GM13976 (cell line): ENCODE measurements at regions not wholly inside any gene's neighbourhood (a gene's known extent, or its start where the extent isn't known, plus 50 kb on each side); places are given as distances from the start of the nearest gene placed in this dataset.
"Not testable (repeated sequence)": the region's sequence is repeated elsewhere in the genome, so short reads cannot be mapped to it uniquely, and the experiment has no call there.

ENCODE experiments used
- DNase-seq: peaks from one replicate; pipeline ENCODE4 v3.0.0; 2012; ENCODE audit warnings: low spot score
- in situ Hi-C: fragments of 300-500 bp; cut with MboI; formaldehyde crosslinking; loops from one replicate; pipeline ENCODE4 v1.12.0; 2022; ENCODE audit warnings: low sequenced_read_pairs, mixed read lengths, inconsistent platforms; ENCODE audit not compliant: unreplicated experiment

GRCh38 chr1:146883190-146883589 is 54.9 kb upstream of the NBPF12 start:
- in situ Hi-C loops: not testable (repeated sequence)

GRCh38 chr1:146881096-146881495 is 57.0 kb upstream of the NBPF12 start:
- in situ Hi-C loops, DNase-seq: not testable (repeated sequence)

More at GRCh38 chr1:146883190-146883589, 54.9 kb upstream of the NBPF12 start:
- DNase-seq: not testable (repeated sequence)

GRCh38 chr1:146863799-146864319 is 74.3 kb upstream of the NBPF12 start:
- in situ Hi-C loops, DNase-seq: not testable (repeated sequence)

- DNase-seq, in situ Hi-C loops: not testable (repeated sequence)
These were observed 85.0 kb upstream of the NBPF12 start for GRCh38 chr1:146853147-146853546.

GRCh38 chr1:146850352-146850889 is 87.7 kb upstream of the NBPF12 start:
- in situ Hi-C loops, DNase-seq: not testable (repeated sequence)

- in situ Hi-C loops, DNase-seq: not testable (repeated sequence)
These were observed 99.4 kb upstream of the NBPF12 start for GRCh38 chr1:146838725-146839124.

GRCh38 chr1:146826957-146827356 is 111.2 kb upstream of the NBPF12 start:
- in situ Hi-C loops, DNase-seq: not testable (repeated sequence)

- in situ Hi-C loops, DNase-seq: not testable (repeated sequence)
These were observed 143.9 kb upstream of the NBPF12 start for GRCh38 chr1:146794236-146794635.

GRCh38 chr1:146792725-146793124 is 145.4 kb upstream of the NBPF12 start:
- DNase-seq, in situ Hi-C loops: not testable (repeated sequence)

GRCh38 chr1:146784212-146784940 is 153.7 kb upstream of the NBPF12 start:
- DNase-seq, in situ Hi-C loops: not testable (repeated sequence)

GRCh38 chr1:146781235-146781634 is 156.9 kb upstream of the NBPF12 start:
- in situ Hi-C loops, DNase-seq: not testable (repeated sequence)

GRCh38 chr1:146777826-146778602 is 160.1 kb upstream of the NBPF12 start:
- DNase-seq, in situ Hi-C loops: not testable (repeated sequence)

- in situ Hi-C loops, DNase-seq: not testable (repeated sequence)
These were observed 163.1 kb upstream of the NBPF12 start for GRCh38 chr1:146774988-146775387.

- DNase-seq, in situ Hi-C loops: not testable (repeated sequence)
These were observed 163.9 kb upstream of the NBPF12 start for GRCh38 chr1:146774271-146774670.

- DNase-seq, in situ Hi-C loops: not testable (repeated sequence)
These were observed 166.7 kb upstream of the NBPF12 start for GRCh38 chr1:146771409-146771808.

GRCh38 chr1:146770998-146771397 is 167.1 kb upstream of the NBPF12 start:
- DNase-seq, in situ Hi-C loops: not testable (repeated sequence)

GRCh38 chr1:146763234-146763633 is 174.9 kb upstream of the NBPF12 start:
- in situ Hi-C loops: not testable (repeated sequence)

GRCh38 chr1:146756858-146757257 is 181.3 kb upstream of the NBPF12 start:
- in situ Hi-C loops, DNase-seq: not testable (repeated sequence)

More at GRCh38 chr1:146763234-146763633, 174.9 kb upstream of the NBPF12 start:
- not testable (repeated sequence) for DNase-seq

- in situ Hi-C loops, DNase-seq: not testable (repeated sequence)
These were observed 189.4 kb upstream of the NBPF12 start for GRCh38 chr1:146748686-146749085.
